Activated T-cell treated with anti-CD3 and anti-CD28 coated beads, Interleukin-2, amount 50 U/mL, for 24 hours (primary cell): ENCODE measurements at regions not wholly inside any gene's neighbourhood (a gene's known extent, or its start where the extent isn't known, plus 50 kb on each side); places are given as distances from the start of the nearest gene placed in this dataset.

Source experiments
- DNase-seq: peaks from one replicate; pipeline ENCODE4 v3.0.0-alpha.2; 2020
- H3K27ac Mint-ChIP-seq: 2 replicates; pipeline ENCODE4 v1.8.0; 2020; ENCODE audit warnings: mild to moderate bottlenecking, mixed read lengths
- H3K27me3 Mint-ChIP-seq: 2 replicates; pipeline ENCODE4 v1.8.0; 2020; ENCODE audit warnings: mixed read lengths
- H3K36me3 Mint-ChIP-seq: 2 replicates; pipeline ENCODE4 v1.8.0; 2020; ENCODE audit warnings: low read depth, mixed read lengths
- H3K4me1 Mint-ChIP-seq: 2 replicates; pipeline ENCODE4 v1.8.0; 2020; ENCODE audit warnings: low read depth, mixed read lengths
- H3K4me3 Mint-ChIP-seq: 2 replicates; pipeline ENCODE4 v1.8.0; 2020; ENCODE audit warnings: mild to moderate bottlenecking, moderate library complexity, mixed read lengths
- H3K9me3 Mint-ChIP-seq: 2 replicates; pipeline ENCODE4 v1.8.0; 2020; ENCODE audit warnings: mixed read lengths

DNA sequence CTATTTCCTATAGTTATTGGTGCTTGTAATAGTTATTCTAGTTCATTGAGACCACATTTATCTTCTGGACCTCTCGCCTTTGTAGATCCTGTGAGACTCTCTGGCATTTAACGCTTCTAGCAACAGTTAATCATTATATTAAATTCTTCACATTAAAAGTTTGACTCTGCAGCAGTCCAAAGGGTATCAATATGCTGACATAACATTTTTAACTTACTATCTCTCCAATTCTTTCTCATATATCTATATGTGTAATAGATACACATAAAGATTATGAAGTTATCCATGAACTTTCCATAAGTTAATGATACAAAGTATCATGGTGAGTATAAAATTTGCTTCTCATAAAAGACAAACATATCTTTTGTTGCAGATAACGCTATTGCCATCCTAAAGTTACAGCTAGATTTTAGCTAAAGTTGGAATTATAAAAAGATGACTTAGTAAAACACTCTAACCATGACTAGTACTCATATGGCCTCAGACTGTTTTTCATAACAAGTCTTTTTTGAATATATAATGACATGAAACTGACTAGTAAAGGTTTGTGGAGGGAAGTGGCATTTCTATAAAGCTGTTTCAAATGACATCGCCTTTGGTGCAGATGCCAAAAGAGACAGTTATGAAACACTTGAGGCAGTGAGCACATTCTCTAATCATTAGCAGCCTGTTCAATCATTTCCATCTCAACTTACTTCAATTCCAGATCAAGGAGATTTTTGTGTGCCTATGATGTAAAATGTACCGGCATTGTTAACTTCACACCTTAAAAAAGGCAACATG is 379.3 kb upstream of the CBLB start:
- Mint-ChIP-seq H3K36me3 (peaks cover 4% of the 10 kb centered on the region), H3K27me3 (no peaks in the 10 kb centered on the region), H3K4me1 (peaks cover 9% of the 10 kb centered on the region), H3K4me3 (no peak overlapping the region), H3K9me3 (peaks cover 9% of the 10 kb centered on the region), H3K27ac (no peak overlapping the region)
- no peak for DNase-seq

DNA sequence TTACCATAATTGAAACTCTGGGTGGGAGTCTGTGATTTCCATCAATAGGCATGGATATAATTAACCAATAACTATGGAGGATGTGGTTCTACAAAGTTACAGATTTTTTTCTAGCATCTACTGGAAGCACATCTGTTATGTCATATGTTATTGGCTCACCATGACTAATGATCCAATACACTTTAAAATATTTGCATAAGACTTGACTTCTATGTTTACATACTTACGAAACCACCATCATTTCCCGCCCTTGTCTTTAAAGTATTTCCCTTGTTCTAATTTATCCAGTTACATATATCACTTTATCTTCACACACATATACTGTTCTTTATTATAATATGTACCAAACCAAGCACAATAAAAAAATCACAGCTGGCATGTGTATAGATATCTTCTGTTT is 380.3 kb upstream of the CBLB start:
- Mint-ChIP-seq H3K4me3 (no peak overlapping the region), H3K27me3 (no peaks in the 10 kb centered on the region), H3K36me3 (peaks cover 4% of the 10 kb centered on the region), H3K4me1 (peaks cover 8% of the 10 kb centered on the region), H3K27ac (no peak overlapping the region), H3K9me3 (peaks cover 9% of the 10 kb centered on the region)
- no peak for DNase-seq

GRCh38 chr3:106249981-106250380 is 381.2 kb upstream of the CBLB start:
- no peak for DNase-seq
- no peaks in the 10 kb centered on the region for H3K27me3 Mint-ChIP-seq
- peaks cover 4% of the 10 kb centered on the region for H3K36me3 Mint-ChIP-seq
- no peak overlapping the region for H3K27ac Mint-ChIP-seq
- H3K4me1 Mint-ChIP-seq = peaks cover 8% of the 10 kb centered on the region
- H3K9me3 Mint-ChIP-seq = peaks cover 9% of the 10 kb centered on the region
- H3K4me3 Mint-ChIP-seq = no peak overlapping the region

- peaks cover 9% of the 10 kb centered on the region for H3K9me3 Mint-ChIP-seq
- peaks cover 10% of the 10 kb centered on the region for H3K4me1 Mint-ChIP-seq
- H3K27ac Mint-ChIP-seq = no peak overlapping the region
- no peak overlapping the region for H3K4me3 Mint-ChIP-seq
- H3K36me3 Mint-ChIP-seq = peaks cover 4% of the 10 kb centered on the region
- no peaks in the 10 kb centered on the region for H3K27me3 Mint-ChIP-seq
- no peak for DNase-seq
Measured at GRCh38 chr3:106251160-106251892, 382.5 kb upstream of the CBLB start.

GRCh38 chr3:106255870-106256248 is 387.0 kb upstream of the CBLB start:
- DNase-seq = no peak
- Mint-ChIP-seq H3K27ac (no peak overlapping the region), H3K27me3 (no peaks in the 10 kb centered on the region), H3K36me3 (peaks cover 4% of the 10 kb centered on the region), H3K9me3 (peaks cover 9% of the 10 kb centered on the region), H3K4me3 (no peak overlapping the region), H3K4me1 (peaks cover 2% of the 10 kb centered on the region)

- H3K9me3 Mint-ChIP-seq = peaks cover 7% of the 10 kb centered on the region
- H3K36me3 Mint-ChIP-seq = peaks cover 3% of the 10 kb centered on the region
- H3K27me3 Mint-ChIP-seq = no peaks in the 10 kb centered on the region
- peaks cover 2% of the 10 kb centered on the region for H3K4me1 Mint-ChIP-seq
- no peak overlapping the region for H3K4me3 Mint-ChIP-seq
- no peak for DNase-seq
- H3K27ac Mint-ChIP-seq = no peak overlapping the region
Measured at GRCh38 chr3:106256249-106256957, 387.6 kb upstream of the CBLB start.

- Mint-ChIP-seq H3K9me3 (peaks cover 3% of the 10 kb centered on the region), H3K4me3 (no peak overlapping the region), H3K36me3 (no peaks in the 10 kb centered on the region), H3K27ac (no peak overlapping the region), H3K4me1 (peaks cover 6% of the 10 kb centered on the region), H3K27me3 (no peaks in the 10 kb centered on the region)
- no peak for DNase-seq
Measured at GRCh38 chr3:106257172-106257571, 388.4 kb upstream of the CBLB start.

- Mint-ChIP-seq H3K36me3 (no peaks in the 10 kb centered on the region), H3K9me3 (no peaks in the 10 kb centered on the region), H3K27ac (no peak overlapping the region), H3K4me3 (no peak overlapping the region), H3K27me3 (no peaks in the 10 kb centered on the region), H3K4me1 (peaks cover 4% of the 10 kb centered on the region)
- no peak for DNase-seq
Measured at GRCh38 chr3:106261396-106261795, 392.6 kb upstream of the CBLB start.

DNA sequence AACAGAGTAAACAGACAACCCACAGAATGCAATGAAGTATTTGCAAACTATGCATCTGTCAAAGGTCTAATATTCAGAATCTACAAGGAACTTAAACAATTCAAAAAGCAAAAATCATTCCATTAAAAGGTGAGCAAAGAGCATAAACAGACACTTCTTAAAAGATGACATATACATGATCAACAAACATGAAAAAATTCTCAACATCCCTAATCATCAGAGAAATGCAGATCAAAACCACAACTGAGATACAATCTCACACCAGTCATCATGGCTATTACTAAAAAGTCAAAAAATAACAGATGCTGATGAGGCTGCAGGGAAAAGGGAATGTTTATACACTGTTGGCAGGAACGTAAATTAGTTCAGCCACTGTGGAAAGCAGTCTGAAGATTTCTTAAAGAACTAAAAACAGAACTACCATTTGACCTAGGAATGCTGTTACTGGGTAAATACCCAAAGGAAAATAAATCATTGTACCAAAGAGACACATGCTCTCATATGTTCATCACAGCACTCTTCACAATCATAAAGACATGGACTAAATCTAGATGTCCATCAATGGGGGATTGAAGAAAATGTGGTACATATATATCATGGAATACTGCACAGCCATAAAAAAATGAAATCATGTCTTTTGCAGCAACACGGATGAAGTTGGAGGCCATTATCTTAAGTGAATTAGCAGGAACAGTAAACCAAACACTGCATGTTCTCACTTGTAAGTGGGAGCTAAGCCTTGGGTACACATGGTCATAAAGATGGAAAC is 393.3 kb upstream of the CBLB start:
- no peaks in the 10 kb centered on the region for H3K27me3 Mint-ChIP-seq
- no peaks in the 10 kb centered on the region for H3K36me3 Mint-ChIP-seq

GRCh38 chr3:106263011-106263410 is 394.2 kb upstream of the CBLB start:
- H3K4me1 Mint-ChIP-seq = peaks cover 4% of the 10 kb centered on the region
- H3K4me3 Mint-ChIP-seq = no peak overlapping the region
- H3K27ac Mint-ChIP-seq = no peak overlapping the region
- H3K36me3 Mint-ChIP-seq = no peaks in the 10 kb centered on the region
- H3K27me3 Mint-ChIP-seq = no peaks in the 10 kb centered on the region
- no peaks in the 10 kb centered on the region for H3K9me3 Mint-ChIP-seq
- no peak for DNase-seq

More for the DNA sequence above, 393.3 kb upstream of the CBLB start:
- H3K27ac Mint-ChIP-seq = no peak overlapping the region
- H3K9me3 Mint-ChIP-seq = no peaks in the 10 kb centered on the region
- no peak for DNase-seq
- H3K4me3 Mint-ChIP-seq = no peak overlapping the region
- H3K4me1 Mint-ChIP-seq = peaks cover 4% of the 10 kb centered on the region

- no peak overlapping the region for H3K4me3 Mint-ChIP-seq
- peaks cover 4% of the 10 kb centered on the region for H3K4me1 Mint-ChIP-seq
- H3K27me3 Mint-ChIP-seq = no peaks in the 10 kb centered on the region
- no peak overlapping the region for H3K27ac Mint-ChIP-seq
- DNase-seq = no peak
- H3K9me3 Mint-ChIP-seq = no peaks in the 10 kb centered on the region
- no peaks in the 10 kb centered on the region for H3K36me3 Mint-ChIP-seq
Measured at GRCh38 chr3:106263546-106263945, 394.7 kb upstream of the CBLB start.

GRCh38 chr3:106265704-106266103 is 396.9 kb upstream of the CBLB start:
- H3K4me3 Mint-ChIP-seq = no peak overlapping the region
- H3K9me3 Mint-ChIP-seq = no peaks in the 10 kb centered on the region
- peaks cover 4% of the 10 kb centered on the region for H3K4me1 Mint-ChIP-seq

GRCh38 chr3:106268696-106269095 is 399.9 kb upstream of the CBLB start:
- Mint-ChIP-seq H3K27me3 (no peaks in the 10 kb centered on the region), H3K9me3 (no peaks in the 10 kb centered on the region), H3K4me1 (no peaks in the 10 kb centered on the region), H3K4me3 (no peak overlapping the region), H3K36me3 (no peaks in the 10 kb centered on the region), H3K27ac (no peak overlapping the region)
- DNase-seq = no peak

More at GRCh38 chr3:106265704-106266103, 396.9 kb upstream of the CBLB start:
- Mint-ChIP-seq H3K36me3 (no peaks in the 10 kb centered on the region), H3K27me3 (no peaks in the 10 kb centered on the region), H3K27ac (no peak overlapping the region)
- DNase-seq = no peak

- peaks cover 19% of the 10 kb centered on the region for H3K4me1 Mint-ChIP-seq
- H3K9me3 Mint-ChIP-seq = peaks cover 8% of the 10 kb centered on the region
- H3K27ac Mint-ChIP-seq = no peak overlapping the region
- H3K36me3 Mint-ChIP-seq = peaks cover 2% of the 10 kb centered on the region
- no peaks in the 10 kb centered on the region for H3K27me3 Mint-ChIP-seq
- DNase-seq = no peak
- H3K4me3 Mint-ChIP-seq = no peak overlapping the region
Measured at GRCh38 chr3:106272302-106272701, 403.5 kb upstream of the CBLB start.
